ENCODE measurements at regions not wholly inside any gene's neighbourhood (a gene's known extent, or its start where the extent isn't known, plus 50 kb on each side); places are given as distances from the start of the nearest gene placed in this dataset.

GRCh38 chr10:53579773-53580172 is 807.2 kb upstream of the MBL2 start:
- no peak for TF ChIP-seq GATA2 (IDR thresholded peaks at IDR 0.05; ENCODE audit: low read depth, low read length)
- no peak for TF ChIP-seq GATA3 (IDR thresholded peaks at IDR 0.05; ENCODE audit: low read depth, low read length)
